GM19328 (cell line): ENCODE measurements at regions not wholly inside any gene's neighbourhood (a gene's known extent, or its start where the extent isn't known, plus 50 kb on each side); places are given as distances from the start of the nearest gene placed in this dataset.

Source experiments
- ATAC-seq: cut with Tn5 transposase; IDR thresholded peaks from one replicate; pipeline ENCODE4 v1.9.1; 2021; ENCODE audit warnings: mild to moderate bottlenecking, moderate library complexity; ENCODE audit not compliant: unreplicated experiment

DNA sequence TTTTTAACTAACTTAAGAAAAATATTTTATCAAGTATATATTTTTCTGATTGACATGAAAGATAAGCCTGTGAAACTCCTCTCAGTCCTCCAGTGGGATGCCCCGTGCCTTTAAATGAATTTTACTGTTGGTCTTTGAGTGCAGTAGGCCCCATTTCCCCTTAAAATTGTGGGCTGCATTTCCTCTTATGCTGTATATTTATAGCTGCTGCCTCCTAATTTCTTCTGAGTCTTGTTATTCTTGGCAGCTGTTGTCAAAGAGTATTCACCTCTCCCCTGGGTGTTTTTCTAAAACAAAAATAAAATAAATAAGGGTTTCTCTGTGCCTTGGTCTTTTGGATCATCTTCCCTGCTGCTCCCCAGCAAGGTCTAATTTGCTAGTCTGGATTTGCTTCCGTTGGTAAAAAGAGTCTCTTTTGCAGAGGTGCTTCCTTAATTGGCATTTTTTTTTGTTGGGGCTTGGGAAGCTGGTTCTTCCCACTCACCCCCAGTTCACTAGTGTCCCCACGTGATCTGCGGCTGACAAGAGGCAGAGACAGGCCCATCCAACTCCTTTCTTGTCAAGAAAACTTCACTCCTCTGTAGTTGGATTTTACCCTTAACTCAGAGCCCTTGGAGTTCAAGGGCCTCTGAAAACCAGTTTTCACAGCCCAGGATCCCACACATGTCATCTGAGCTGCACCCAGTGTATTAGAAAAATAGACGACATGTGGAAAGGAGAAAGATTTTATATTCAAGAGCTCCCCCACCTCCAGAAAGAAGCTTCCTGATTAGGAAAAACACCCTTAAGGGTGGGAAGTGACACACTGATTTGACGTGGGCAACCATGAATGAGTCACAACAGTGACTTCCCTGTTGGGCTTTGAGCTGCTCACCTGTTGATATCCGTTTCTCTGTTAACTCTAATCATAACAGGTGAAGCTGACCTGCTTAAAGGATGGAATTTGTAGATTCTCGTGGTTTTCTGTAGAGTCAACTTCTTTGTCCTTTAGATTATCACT is 431.5 kb downstream of the DCDC2C start:
- ATAC-seq: no peak

DNA sequence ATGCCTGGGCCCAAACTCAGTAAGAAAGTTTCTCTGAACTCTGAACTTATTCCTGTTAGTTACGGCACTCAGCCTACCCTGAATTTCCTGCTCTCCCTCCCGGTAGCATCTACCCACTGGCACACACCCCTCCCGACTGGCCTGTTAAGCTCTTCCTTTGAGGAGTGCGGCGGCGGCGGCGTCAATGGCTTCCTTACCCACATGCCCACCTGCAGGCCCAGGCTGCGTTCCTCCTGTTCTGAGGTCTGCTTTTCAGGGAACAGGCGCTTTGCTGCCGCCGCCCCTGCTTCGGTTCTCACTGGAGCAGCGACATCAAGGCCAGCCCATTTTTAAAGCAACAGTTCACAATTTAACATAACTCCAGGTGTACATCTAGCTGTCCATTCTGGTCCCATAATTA is 432.4 kb downstream of the DCDC2C start:
- no peak for ATAC-seq

DNA sequence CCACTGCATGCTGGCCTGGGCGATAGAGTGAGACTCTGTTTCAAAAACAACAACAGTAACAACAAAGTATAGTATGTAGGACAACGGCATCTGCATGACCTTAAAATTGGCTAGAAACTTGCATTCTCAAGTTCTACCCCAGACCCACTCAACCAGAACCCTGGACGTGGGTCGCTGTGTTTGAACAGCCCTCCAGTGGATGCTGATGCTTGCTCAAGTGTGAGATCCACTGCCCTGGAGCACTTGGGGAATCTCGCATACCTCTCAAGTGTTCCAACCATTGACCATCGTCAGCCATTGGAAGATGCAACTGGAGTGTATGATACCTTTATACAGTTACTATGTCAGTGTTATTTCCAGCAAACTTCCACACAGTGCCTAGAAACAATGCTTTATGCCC is 435.9 kb downstream of the DCDC2C start:
- no peak for ATAC-seq

DNA sequence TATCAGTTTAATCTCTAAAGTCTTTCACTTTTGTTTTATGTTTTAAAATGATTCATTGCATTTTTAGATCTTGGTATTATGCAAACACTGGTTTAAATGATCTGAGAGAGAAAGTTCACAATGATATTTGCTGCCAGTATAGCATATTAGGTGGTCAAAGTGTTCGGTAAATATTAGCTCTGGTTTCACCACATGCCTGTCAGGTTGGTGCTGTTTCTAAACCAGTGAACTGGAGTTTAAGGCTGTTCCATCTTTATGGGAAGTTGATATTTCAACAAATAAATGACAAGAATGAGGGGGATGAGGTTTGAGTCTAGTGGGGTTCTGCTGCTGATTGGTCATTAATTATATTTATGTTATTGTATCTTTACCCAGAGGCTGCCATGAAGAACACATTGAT is 436.4 kb downstream of the DCDC2C start:
- ATAC-seq: no peak

DNA sequence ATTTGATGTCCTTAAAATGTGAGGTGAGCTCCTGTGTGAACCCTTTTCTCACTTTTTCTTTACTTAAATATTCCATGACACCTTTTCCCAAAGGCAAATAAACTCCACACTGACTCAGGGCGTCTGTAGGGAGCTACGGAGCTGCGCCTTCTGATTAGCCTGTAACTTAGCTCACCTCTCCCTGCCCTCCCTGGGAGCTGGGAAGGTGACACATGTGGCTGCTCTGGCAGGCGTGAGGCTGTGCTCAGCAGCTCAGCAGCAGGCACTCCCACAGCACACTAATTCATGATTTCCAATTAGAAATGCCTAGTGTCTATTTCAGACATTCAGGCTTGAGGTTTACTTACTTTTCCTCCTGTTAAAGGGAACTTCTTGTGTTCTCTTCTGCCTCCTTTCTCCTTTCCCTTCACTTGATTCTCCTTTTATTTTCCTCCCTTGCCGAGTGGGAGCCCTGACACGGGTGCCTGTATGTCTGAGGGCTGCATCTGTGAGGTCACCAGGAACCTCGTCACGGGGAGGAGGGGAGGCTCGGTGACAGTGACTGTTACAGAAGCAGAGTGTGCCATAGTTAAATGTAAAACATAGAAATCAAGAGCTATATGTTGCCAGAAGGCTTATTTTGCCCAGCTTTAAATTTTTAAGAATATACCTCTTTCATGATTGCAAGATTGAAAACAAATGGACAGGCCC is 437.1 kb downstream of the DCDC2C start:
- no peak for ATAC-seq

DNA sequence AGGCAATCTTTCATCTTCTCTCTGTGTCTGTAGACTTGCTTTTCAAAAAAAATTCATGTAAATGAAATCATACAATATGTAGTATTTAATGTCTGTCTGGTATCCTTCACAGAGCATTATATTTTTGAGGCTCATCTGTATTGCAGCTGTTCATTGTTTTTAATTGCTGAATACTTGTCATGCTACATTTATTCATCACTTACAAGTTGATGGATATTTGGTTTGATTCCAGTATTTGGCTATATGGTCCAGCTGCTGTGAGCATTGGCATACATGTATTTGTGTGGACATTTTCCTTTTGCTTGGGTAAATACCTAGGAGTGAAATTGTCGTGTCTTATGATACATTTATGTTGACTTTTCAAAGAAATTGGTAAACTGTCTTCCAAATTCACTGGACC is 441.4 kb downstream of the DCDC2C start:
- no peak for ATAC-seq

DNA sequence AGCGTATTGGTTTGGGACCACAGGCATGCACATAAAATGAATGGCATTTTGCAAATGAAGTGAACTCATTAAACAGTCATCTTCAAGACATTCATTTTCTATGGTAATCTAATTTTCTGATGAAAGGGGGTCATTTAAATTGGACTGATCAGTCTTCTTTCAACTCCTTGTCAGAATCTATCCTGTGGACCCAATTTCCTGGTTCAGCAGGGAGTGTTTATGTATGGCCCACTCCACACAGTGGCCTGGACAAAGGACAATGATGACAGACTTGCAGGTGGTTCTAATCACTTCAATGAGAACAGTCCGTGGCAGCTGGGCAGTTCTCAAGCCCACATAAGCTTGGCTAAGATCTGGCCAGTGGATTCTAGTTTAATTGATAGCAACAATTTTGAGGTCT is 448.1 kb downstream of the DCDC2C start:
- no peak for ATAC-seq

DNA sequence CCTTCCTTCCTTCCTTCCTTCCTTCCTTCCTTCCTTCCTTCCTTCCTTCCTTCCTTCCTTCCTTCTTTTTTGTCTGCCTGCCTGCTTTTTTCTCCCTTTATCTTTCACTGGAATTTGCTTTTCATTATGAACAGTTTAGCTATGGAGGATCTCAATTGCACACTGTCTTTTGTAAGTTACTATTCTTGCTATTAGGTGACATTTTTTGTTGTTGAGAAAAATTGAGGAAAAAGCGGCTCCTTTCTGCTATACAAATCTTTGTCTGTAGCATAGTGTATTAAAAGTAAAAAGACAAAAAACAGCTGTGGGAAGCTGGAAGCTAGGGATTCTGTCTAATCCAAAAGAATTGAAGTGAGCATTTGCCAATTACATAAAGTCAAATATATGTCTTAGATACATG is 448.7 kb downstream of the DCDC2C start:
- no peak for ATAC-seq

DNA sequence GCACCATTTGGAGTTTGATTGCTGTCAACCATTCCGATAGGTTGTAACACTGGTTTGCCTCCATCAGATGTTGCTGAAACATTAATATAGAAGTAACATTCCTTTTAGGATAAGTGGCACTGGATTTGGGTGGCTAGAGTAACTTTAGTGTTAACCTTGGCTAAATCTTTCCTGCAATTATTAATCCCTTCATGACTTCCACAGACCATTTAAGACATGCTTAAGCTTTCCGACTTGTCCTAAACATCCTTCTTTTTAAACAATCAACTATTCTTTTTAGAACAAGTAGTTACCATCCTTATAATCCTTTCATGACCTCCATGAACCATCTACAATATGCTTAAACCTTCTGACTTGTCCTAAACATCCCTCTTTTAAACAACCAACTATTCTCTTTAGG is 465.5 kb downstream of the DCDC2C start:
- no peak for ATAC-seq

DNA sequence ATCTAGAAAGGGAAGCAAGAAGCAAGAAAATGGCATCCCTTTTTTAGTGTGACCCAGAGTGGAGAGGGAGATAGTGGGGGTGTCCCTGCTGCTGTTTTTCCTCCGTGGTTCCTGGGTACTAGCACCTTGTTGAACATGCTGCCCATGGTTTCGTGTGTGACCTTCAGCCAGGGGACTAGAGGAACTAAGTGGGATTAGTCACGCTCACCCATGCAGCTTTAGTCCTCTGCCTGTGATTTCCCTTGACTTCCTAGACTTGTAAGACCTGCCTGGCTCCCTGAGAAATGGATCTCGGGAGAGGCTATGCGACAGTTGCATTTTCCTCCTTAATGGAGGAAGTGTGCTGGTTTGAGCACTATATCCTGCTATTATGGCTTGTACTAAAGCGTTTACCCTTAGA is 471.4 kb downstream of the DCDC2C start:
- no peak for ATAC-seq

DNA sequence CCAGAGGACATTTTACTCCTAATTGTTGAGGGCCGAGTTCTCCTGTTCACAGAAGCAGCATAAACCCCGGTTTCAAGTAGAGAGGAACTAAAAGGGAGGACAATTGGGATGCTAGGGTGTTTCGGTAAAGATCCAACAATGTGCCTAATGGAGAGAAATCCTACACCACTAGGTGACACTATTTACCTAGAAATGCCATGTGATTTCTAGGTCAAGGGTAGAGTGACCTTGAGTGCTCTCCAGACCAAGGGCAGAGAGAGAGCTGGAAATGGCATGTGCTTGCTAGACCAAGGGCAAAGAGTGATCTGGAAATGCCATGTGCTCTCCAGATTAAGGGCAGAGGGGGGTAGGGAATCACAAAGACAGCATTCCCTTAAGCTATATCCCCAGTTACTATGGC is 472.0 kb downstream of the DCDC2C start:
- no peak for ATAC-seq

DNA sequence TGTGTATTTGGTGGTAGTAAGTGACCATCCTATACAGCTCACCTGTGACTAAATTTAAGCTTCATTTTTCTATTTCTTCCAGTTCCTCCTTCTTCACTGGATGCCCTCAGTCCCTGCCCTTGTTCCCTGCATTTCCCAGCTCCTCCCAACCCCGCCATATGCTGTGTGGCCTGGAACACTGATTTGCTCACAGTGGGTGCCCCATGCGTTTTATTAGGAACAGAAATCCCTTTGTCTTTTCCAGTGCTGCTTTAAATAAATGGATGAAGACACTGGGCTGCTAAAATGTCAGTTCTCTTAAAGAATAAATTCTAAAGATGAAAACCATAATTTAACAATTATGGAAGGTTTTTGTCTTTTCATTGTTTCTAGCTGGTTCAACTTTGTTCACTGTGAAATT is 477.3 kb downstream of the DCDC2C start:
- ATAC-seq: no peak

DNA sequence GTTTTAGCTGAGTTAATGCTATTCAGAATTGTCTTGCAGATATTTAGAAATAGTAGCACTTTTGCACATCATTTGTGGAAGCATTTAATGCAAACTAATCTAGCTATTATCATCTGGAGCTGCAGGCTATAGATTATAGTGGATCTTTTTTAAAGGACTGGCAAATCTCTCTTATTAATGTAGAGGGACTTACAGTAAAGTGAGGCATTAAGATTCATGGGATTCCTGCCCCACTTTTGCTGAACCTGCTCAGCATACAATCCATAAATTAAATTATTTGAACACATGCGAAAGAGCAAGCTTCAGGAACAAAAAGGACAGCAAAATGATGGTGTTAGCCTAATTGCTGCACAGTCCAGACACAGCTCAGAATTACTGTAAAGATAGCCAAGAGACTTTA is 477.7 kb downstream of the DCDC2C start:
- no peak for ATAC-seq

DNA sequence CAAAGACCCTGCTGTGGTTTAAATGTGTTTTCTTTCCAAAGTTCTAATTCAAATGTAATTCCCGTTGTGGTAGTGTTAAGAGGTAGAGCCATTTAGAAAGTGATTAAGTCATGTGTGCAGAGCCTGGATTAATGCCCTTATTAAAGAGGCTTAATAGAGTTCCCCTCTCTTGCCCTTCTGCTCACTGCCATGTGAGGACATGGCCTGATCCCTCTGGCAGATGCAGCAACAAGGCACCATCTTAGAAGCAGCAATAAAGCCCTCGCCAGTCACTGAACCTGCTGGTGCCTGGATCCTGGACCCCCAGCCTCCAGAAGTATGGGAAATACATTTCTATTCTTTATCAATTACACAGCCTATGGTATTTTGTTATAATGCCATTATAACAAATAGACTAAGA is 485.2 kb downstream of the DCDC2C start:
- no peak for ATAC-seq

DNA sequence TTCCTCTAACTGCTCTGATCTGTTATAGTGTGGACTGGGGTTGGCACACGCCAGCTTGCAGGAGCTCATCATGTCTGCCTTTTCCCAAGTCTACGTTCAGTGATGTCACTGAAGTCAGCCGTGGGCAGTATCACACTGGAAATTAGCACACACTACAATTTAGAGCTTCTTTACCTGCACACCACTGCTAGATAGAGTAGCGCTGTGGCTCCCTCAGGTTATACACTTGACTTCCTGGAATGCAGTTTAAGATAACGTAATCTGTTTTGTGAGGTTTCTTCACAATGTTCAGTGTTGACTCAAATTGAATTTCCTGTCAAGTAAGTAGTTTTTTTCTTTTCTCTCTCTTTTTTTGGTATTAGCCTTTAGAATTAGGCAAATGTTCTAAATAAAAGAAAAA is 487.2 kb downstream of the DCDC2C start:
- ATAC-seq: no peak

DNA sequence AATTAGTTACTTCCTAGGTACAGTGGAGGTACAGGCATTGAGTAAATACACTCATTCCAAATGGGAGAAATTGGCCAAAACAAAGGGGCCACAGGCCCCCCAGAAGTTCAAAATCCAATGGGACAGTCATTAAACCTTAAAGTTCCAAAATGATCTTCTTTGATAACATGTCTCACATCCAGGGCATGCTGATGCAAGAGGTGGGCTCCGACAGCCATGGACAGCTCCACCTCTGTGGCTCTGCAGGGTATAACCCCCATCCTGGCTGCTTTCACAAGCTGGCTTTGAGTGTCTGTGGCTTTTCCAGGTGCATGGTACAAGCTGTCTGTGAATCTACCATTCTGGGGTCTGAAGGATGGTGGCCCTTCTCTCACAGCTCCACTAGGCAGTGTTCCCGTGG is 488.7 kb downstream of the DCDC2C start:
- ATAC-seq: no peak

DNA sequence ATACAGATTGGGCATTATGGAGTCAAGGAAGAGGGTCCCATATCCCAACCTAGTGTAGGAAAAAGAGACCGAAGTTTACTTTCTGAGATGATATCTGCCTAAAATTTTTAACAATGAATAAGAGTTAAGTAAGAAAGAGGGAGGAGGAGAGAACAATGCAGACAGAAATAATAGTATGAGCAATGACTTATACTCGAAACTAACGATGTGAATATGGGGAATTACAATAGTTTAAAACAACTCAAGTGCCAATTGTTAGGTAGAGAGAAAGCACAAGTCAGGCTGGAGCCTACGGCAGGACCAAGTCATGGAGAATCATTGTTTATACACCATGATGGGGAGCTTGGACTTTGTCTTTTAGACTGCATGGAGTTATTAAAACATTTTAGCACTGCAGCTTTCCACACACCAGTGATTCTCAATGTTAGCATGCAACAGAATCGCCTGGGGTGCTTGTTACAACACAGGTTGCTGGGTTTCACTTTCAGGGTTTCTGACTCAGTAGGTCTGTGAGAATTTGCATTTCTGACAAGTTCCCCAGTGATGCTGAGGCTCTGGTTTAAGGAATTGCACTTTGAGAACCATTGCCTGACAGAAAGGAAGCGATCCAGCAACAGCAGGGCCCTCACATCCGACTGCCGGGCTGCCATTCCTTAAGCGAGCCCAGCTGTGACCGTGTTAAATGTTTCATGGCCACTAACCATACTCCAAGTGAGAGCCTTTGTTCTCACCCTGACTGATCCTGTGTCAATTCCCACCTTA is 511.2 kb downstream of the DCDC2C start:
- ATAC-seq: no peak

DNA sequence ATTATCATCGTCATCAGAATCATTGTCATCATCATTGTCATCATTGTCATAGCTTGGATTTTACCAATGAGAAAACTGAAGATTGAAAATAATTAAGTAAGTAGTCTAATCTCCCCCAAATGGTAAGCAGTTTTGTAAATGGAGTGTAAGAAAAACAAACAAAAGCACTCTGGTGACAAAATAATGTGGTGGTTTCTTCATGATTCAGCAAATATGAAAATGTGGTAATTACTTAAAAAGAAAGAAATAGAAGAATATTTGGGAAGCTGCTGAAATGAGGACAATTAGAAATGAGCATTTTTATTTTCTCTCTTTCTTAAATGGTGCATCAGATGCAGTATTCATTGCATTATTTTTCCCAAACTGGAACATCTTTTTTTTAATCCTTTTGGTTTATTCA is 514.4 kb downstream of the DCDC2C start:
- ATAC-seq: no peak

DNA sequence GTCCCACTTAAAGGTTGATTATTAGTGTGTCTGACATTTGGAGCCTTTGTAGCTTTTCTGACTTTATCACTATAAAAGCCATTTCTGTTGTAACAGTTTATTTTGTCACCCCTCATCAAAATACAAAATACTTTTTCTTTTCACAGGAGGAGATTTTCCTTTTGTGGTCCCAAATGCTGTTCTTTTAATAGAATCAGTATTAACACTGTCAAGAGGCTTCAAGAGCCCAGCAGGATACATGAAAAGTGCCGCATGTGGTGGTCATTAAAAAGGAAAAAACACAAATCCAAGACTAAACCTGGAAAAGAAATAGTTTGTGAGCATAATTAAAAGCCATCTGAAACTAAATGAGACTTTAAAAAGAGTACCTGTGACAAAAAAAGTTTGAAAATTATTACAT is 515.7 kb downstream of the DCDC2C start:
- no peak for ATAC-seq

DNA sequence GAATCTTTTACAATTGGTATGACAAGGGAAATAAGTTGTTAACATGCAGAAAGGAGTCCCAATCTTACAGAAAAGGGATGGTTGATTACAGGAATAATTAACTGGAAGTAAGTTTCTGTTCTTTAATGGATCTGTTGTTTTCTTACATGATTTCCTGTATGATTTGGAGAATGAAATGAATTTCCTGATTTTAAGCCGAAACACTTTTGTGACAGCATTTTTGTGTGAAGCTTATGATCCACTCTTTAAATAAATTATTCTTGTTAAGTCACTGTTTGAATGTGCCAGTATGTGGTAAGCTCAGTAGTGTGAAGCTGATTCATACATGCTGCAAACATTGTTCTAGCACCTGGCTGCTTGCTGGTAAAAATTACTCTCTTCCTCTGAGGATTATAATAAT is 516.2 kb downstream of the DCDC2C start:
- ATAC-seq: no peak

DNA sequence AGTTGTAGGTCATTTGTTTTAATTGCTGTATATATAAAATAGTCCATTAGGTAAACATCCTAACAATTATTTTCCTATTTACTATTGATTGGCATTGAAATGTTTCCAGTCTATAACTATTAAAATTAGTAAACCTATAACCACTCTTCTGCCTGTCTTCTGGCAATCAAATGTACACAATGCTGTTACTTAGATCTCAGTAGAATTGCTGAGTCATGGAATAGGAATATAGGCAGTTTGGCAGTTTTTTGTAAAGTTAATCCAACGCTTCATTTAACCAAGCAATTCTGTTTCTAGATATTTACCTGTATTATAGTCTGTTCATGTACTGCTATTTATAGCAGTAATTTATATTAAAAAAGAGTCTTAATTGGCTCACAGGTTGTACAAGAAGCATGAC is 518.1 kb downstream of the DCDC2C start:
- no peak for ATAC-seq

DNA sequence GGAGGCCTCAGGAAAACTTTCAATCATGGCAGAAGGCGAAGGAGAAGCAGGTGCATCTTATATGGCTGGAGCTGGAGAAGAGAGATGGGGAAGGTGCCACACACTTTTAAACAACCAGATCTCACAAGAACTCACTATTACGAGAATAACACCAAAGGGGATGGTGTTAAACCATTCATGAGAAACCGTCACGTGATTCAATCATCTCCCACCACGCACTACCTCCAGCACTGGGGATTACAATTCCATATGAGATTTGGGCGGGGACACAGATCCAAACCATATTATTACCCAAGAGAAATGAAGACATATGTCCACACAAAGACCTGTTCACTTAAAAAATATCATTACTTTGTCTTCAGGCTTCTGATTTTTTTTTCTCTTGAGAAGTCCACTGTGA is 518.5 kb downstream of the DCDC2C start:
- no peak for ATAC-seq
